HepG2 (cell line): ENCODE measurements at regions not wholly inside any gene's neighbourhood (a gene's known extent, or its start where the extent isn't known, plus 50 kb on each side); places are given as distances from the start of the nearest gene placed in this dataset.
"Not testable (repeated sequence)": the region's sequence is repeated elsewhere in the genome, so short reads cannot be mapped to it uniquely, and the experiment has no call there.

ENCODE experiments used
- BRCA1 ChIP-seq: sonication (generic); formaldehyde crosslinking; IDR thresholded peaks from 2 replicates; pipeline ENCODE4 v1.4.0; 2020; ENCODE audit warnings: missing genetic modification reagents
- ELF1 ChIP-seq: sonication (generic); formaldehyde crosslinking; IDR thresholded peaks from 2 replicates; pipeline ENCODE4 v1.4.0; 2020; ENCODE audit warnings: missing genetic modification reagents
- MAFK ChIP-seq, 2 experiments: IDR thresholded peaks in 1 of 2; conservative IDR thresholded peaks in 1 of 2; 2 replicates each; pipeline ENCODE4 v1.6.1; 2011; ENCODE audit warnings: improper control_type of control experiment in 2 of 2, low read length in 2 of 2
- MTA3 ChIP-seq: sonication (generic); formaldehyde crosslinking; IDR thresholded peaks from 2 replicates; pipeline ENCODE4 v1.4.0; 2020; ENCODE audit warnings: missing genetic modification reagents
- SIX4 ChIP-seq: sonication (generic); formaldehyde crosslinking; IDR thresholded peaks from 2 replicates; pipeline ENCODE4 v1.4.0; 2020; ENCODE audit warnings: missing genetic modification reagents
- ZNF207 ChIP-seq: fragments of 450-650 bp; IDR thresholded peaks from 2 replicates; pipeline ENCODE4 v1.6.1; 2016; ENCODE audit warnings: antibody characterized with exemption, borderline replicate concordance
- ZNF577 ChIP-seq: sonication (generic); formaldehyde crosslinking; IDR thresholded peaks from 2 replicates; pipeline ENCODE4 v1.4.0; 2020; ENCODE audit warnings: mild to moderate bottlenecking, low read depth, missing genetic modification reagents, borderline replicate concordance
- TF ChIP-seq, protein P1 (sequence below): sonication (generic); formaldehyde crosslinking; IDR thresholded peaks from 2 replicates; pipeline ENCODE4 v1.5.0; 2020; ENCODE audit warnings: mild to moderate bottlenecking, missing genetic modification reagents, moderate library complexity

GRCh38 chr21:9844106-9844505 lies 677.3 kb upstream of the TPTE start:
- TF ChIP-seq SIX4; BRCA1 (CRISPR knock-in tag); ZNF207; ZNF577 (CRISPR knock-in tag); MAFK (conservative IDR thresholded peaks at IDR 0.05 in 1 of 2, IDR thresholded peaks at IDR 0.05 in 1 of 2; ENCODE audit: low read length in 2 of 2); ELF1; MTA3: not testable (repeated sequence)
- TF ChIP-seq, protein P1, sequence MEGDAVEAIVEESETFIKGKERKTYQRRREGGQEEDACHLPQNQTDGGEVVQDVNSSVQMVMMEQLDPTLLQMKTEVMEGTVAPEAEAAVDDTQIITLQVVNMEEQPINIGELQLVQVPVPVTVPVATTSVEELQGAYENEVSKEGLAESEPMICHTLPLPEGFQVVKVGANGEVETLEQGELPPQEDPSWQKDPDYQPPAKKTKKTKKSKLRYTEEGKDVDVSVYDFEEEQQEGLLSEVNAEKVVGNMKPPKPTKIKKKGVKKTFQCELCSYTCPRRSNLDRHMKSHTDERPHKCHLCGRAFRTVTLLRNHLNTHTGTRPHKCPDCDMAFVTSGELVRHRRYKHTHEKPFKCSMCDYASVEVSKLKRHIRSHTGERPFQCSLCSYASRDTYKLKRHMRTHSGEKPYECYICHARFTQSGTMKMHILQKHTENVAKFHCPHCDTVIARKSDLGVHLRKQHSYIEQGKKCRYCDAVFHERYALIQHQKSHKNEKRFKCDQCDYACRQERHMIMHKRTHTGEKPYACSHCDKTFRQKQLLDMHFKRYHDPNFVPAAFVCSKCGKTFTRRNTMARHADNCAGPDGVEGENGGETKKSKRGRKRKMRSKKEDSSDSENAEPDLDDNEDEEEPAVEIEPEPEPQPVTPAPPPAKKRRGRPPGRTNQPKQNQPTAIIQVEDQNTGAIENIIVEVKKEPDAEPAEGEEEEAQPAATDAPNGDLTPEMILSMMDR (CRISPR knock-in tag), result not testable (repeated sequence)
